Endothelial cell of umbilical vein (primary cell): ENCODE measurements at regions not wholly inside any gene's neighbourhood (a gene's known extent, or its start where the extent isn't known, plus 50 kb on each side); places are given as distances from the start of the nearest gene placed in this dataset.

Source experiments
- BruUV-seq: library from RNA; stranded (reverse); fragments of 400-500 nt; replicated peaks from 2 replicates; lab custom pipeline; 2021; lab: Mats Ljungman, UMichigan
- CTCF ChIA-PET: fragments of 300-600, 350-600 bp; sonication (Branson Sonifier 250); formaldehyde crosslinking; loops from one replicate; lab custom pipeline; 2021; ENCODE audit warnings: antibody characterized with exemption, inconsistent platforms; lab: Charles Lee
- POLR2A ChIA-PET: fragments of 300-600, 350-600 bp; sonication (Branson Sonifier 250); formaldehyde crosslinking; loops from one replicate; lab custom pipeline; 2021; ENCODE audit warnings: antibody characterized with exemption, inconsistent platforms; lab: Charles Lee
- DNase-seq: peaks from one replicate; pipeline ENCODE4 v3.0.0-alpha.2; 2011; ENCODE audit warnings: low read depth, low spot score
- FAIRE-seq: peaks from 2 replicates; lab custom pipeline; 2011; peaks lifted over from hg19 to GRCh38; lab: Jason Lieb, UNC
- H2AFZ ChIP-seq: 2 replicates; pipeline ENCODE4 v1.6.0; 2012; ENCODE audit warnings: low read depth, low read length, control low read depth, inconsistent platforms
- H3K27ac ChIP-seq: 2 replicates; pipeline ENCODE4 v1.5.1; 2011; ENCODE audit warnings: low read depth, mild to moderate bottlenecking, control low read depth, low read length, moderate library complexity; ENCODE audit not compliant: insufficient read depth
- H3K27me3 ChIP-seq, 2 experiments: 2 replicates each; pipeline versions ENCODE4 v1.6.0 to v1.6.1; 2011; ENCODE audit warnings: low read length in 2 of 2, mixed read lengths in 1 of 2; ENCODE audit not compliant: control insufficient read depth in 2 of 2, insufficient read depth in 2 of 2
- H3K36me3 ChIP-seq, 2 experiments: 2 replicates in 1 of 2; 3 replicates in 1 of 2; pipeline ENCODE4 v1.5.1; 2011; ENCODE audit warnings: low read length in 2 of 2, mild to moderate bottlenecking in 1 of 2, moderate library complexity in 1 of 2; ENCODE audit not compliant: control insufficient read depth in 2 of 2, insufficient read depth in 2 of 2; ENCODE audit errors: extremely low read depth in 1 of 2
- H3K4me1 ChIP-seq: 3 replicates; pipeline ENCODE4 v1.5.1; 2011; ENCODE audit warnings: mild to moderate bottlenecking, low read length; ENCODE audit not compliant: control insufficient read depth, insufficient read depth; ENCODE audit errors: extremely low read depth
- H3K4me2 ChIP-seq: 2 replicates; pipeline ENCODE4 v1.6.1; 2011; ENCODE audit warnings: low read length, control low read depth, mixed read lengths; ENCODE audit not compliant: insufficient read depth
- H3K4me3 ChIP-seq, 3 experiments: fragments of 200-600 bp in 1 of 3; sonication (generic), shearing (Covaris generic) in 1 of 3; replicated peaks in 1 of 3; 2 replicates each; pipeline ENCODE4 v1.5.1; 2011 to 2016; ENCODE audit warnings: control low read depth in 3 of 3, low read length in 3 of 3, mild to moderate bottlenecking in 2 of 3, inconsistent platforms in 1 of 3, low read depth in 1 of 3, moderate library complexity in 1 of 3; ENCODE audit not compliant: insufficient read depth in 1 of 3
- H3K79me2 ChIP-seq: 2 replicates; pipeline ENCODE4 v1.6.0; 2012; ENCODE audit warnings: low read length, inconsistent platforms; ENCODE audit not compliant: control insufficient read depth, insufficient read depth
- H3K9ac ChIP-seq: replicated peaks from 2 replicates; pipeline ENCODE3; 2011; ENCODE audit warnings: low read length, control low read depth; ENCODE audit not compliant: insufficient read depth; ENCODE audit errors: extremely low read depth
- H3K9me1 ChIP-seq: replicated peaks from 3 replicates; pipeline ENCODE4 v1.6.0; 2011; ENCODE audit warnings: mild to moderate bottlenecking, low read length; ENCODE audit not compliant: control insufficient read depth, insufficient read depth; ENCODE audit errors: extremely low read depth
- H3K9me3 ChIP-seq: replicated peaks from 2 replicates; pipeline ENCODE4 v1.5.1; 2012; ENCODE audit warnings: low read length, inconsistent platforms; ENCODE audit not compliant: control insufficient read depth, insufficient read depth
- H4K20me1 ChIP-seq: replicated peaks from 2 replicates; pipeline ENCODE3; 2011; ENCODE audit warnings: mild to moderate bottlenecking, low read length; ENCODE audit not compliant: control insufficient read depth, insufficient read depth; ENCODE audit errors: extremely low read depth
- EZH2 ChIP-seq: IDR thresholded peaks from 2 replicates; pipeline ENCODE4 v1.6.1; 2012; ENCODE audit warnings: borderline replicate concordance, low read depth, mild to moderate bottlenecking, moderate library complexity, low read length, inconsistent platforms; ENCODE audit not compliant: severe bottlenecking
- GATA2 ChIP-seq: IDR thresholded peaks from 2 replicates; pipeline ENCODE4 v1.7.0; 2011; ENCODE audit warnings: low read depth, mild to moderate bottlenecking, moderate library complexity, mixed read lengths, low read length; ENCODE audit not compliant: insufficient read length, insufficient read depth
- MYC ChIP-seq: IDR thresholded peaks from one replicate; pipeline ENCODE4 v1.6.1; 2011; ENCODE audit warnings: mild to moderate bottlenecking, low read depth, low read length
- dilution Hi-C: fragments of 300-500 bp; cut with MboI; formaldehyde crosslinking; loops from one replicate; pipeline ENCODE4 v1.15.0; 2019; ENCODE audit warnings: low sequenced_read_pairs; ENCODE audit not compliant: extremely low pct_ligation_motif_present
- intact Hi-C: fragments of 100-400 bp; cut with micrococcal nuclease; formaldehyde crosslinking; loops from one replicate; pipeline ENCODE4 v1.10.0; 2022
- TF ChIP-seq, protein P1 (sequence below), 2 donors: IDR thresholded peaks; 1 replicate in 1 of 2; 2 replicates in 1 of 2; pipeline ENCODE4 v1.5.1; 2011; ENCODE audit warnings: low read length in 2 of 2, mild to moderate bottlenecking in 2 of 2, moderate library complexity in 2 of 2, control low read depth in 1 of 2, inconsistent platforms in 1 of 2, low read depth in 1 of 2; ENCODE audit not compliant: insufficient read depth in 1 of 2; ENCODE audit errors: extremely low read depth in 1 of 2
- TF ChIP-seq, protein P2 (sequence below): IDR thresholded peaks from 2 replicates; pipeline ENCODE4 v1.6.1; 2011; ENCODE audit not compliant: insufficient read depth, insufficient read length

DNA sequence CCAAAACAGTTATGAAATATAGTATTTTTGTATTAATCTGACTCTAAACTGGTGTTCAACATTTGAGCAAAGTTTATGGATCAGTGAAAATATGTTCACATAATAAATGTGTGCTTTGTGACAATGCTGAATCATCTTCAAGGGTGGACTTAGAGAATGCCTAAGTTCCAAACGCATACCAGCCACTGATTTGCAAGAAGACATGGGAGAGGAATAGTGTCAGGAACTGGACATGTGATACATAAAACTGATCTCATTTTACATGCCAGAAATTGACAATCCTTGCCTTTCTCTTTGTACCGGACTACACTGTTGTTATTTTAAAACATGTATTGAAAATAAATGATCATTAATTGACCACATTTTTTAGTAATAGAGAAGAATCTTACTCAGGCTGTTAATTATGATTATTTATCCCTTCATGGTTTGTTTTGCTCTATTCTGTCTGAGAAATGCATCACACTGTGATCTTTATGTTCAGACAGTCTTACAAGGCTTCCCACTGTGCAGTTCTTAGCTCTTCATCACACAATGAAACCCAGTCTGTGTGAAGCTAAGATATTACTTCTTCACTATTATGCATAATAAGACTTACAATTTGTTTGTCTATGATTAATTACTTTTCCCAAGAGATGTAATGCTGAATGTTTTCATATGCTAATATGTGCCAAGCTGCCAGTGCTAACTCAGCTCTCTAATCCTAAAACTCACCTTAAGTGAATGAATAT is 1180.6 kb upstream of the CDH8 start:
- CTCF ChIA-PET: no interaction called here
- TF ChIP-seq, protein P1, sequence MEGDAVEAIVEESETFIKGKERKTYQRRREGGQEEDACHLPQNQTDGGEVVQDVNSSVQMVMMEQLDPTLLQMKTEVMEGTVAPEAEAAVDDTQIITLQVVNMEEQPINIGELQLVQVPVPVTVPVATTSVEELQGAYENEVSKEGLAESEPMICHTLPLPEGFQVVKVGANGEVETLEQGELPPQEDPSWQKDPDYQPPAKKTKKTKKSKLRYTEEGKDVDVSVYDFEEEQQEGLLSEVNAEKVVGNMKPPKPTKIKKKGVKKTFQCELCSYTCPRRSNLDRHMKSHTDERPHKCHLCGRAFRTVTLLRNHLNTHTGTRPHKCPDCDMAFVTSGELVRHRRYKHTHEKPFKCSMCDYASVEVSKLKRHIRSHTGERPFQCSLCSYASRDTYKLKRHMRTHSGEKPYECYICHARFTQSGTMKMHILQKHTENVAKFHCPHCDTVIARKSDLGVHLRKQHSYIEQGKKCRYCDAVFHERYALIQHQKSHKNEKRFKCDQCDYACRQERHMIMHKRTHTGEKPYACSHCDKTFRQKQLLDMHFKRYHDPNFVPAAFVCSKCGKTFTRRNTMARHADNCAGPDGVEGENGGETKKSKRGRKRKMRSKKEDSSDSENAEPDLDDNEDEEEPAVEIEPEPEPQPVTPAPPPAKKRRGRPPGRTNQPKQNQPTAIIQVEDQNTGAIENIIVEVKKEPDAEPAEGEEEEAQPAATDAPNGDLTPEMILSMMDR (IDR thresholded peaks at IDR 0.05; ENCODE audit: extremely low read depth in 1 of 2, insufficient read depth in 1 of 2, low read depth in 1 of 2, low read length in 2 of 2): no peak
- TF ChIP-seq MYC (no peak), EZH2 (no peak), GATA2 (no peak)
- TF ChIP-seq, protein P2, sequence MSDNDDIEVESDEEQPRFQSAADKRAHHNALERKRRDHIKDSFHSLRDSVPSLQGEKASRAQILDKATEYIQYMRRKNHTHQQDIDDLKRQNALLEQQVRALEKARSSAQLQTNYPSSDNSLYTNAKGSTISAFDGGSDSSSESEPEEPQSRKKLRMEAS: no peak
- H3K9me3 ChIP-seq: no peaks in the 10 kb centered on the region
- H3K4me3 ChIP-seq: no peak overlapping the region
- H3K79me2 ChIP-seq: no peaks in the 10 kb centered on the region
- intact Hi-C loops: no loop called here
- no peak for DNase-seq
- no peaks in the 10 kb centered on the region for H3K27me3 ChIP-seq
- H3K9me1 ChIP-seq: no peaks in the 10 kb centered on the region
- BruUV-seq: no TSS peak
- no peaks in the 10 kb centered on the region for H4K20me1 ChIP-seq
- no peak for FAIRE-seq
- no peak overlapping the region for H3K4me2 ChIP-seq
- H3K27ac ChIP-seq: no peak overlapping the region
- H3K4me1 ChIP-seq: no peaks in the 10 kb centered on the region
- H3K9ac ChIP-seq: no peak overlapping the region
- H3K36me3 ChIP-seq: no peaks in the 10 kb centered on the region
- POLR2A ChIA-PET: no interaction called here
- dilution Hi-C loops: no loop called here
- no peak overlapping the region for H2AFZ ChIP-seq
